Epithelial cell of esophagus (primary cell): ENCODE measurements at regions not wholly inside any gene's neighbourhood (a gene's known extent, or its start where the extent isn't known, plus 50 kb on each side); places are given as distances from the start of the nearest gene placed in this dataset.
"Not testable (repeated sequence)": the region's sequence is repeated elsewhere in the genome, so short reads cannot be mapped to it uniquely, and the experiment has no call there.

ENCODE experiments used
- DNase-seq: peaks from one replicate; pipeline ENCODE4 v3.0.0; 2010; ENCODE audit warnings: low read depth
- H3K4me3 ChIP-seq: 2 replicates; pipeline ENCODE4 v1.5.1; 2011; ENCODE audit warnings: mild to moderate bottlenecking, low read length, control low read depth
- CTCF ChIP-seq: IDR thresholded peaks from 2 replicates; pipeline ENCODE4 v1.5.1; 2011; ENCODE audit warnings: low read depth, mild to moderate bottlenecking, low read length, control low read depth, inconsistent platforms; ENCODE audit not compliant: insufficient read depth; ENCODE audit errors: missing control alignments

- no peak for TF ChIP-seq CTCF
- no peak for DNase-seq
- H3K4me3 ChIP-seq = no peak overlapping the region
Measured at GRCh38 chr7:115319541-115319940, 397.6 kb downstream of the MDFIC start.

- DNase-seq = peak; percentile 41
- not testable (repeated sequence) for H3K4me3 ChIP-seq
Measured at GRCh38 chr7:115310316-115310715, 388.4 kb downstream of the MDFIC start.

GRCh38 chr7:115306586-115306985 lies 384.7 kb downstream of the MDFIC start:
- DNase-seq = no peak
- no peak for TF ChIP-seq CTCF
- H3K4me3 ChIP-seq = no peak overlapping the region

- no peak overlapping the region for H3K4me3 ChIP-seq
- TF ChIP-seq CTCF = no peak
- peak; percentile 52 for DNase-seq
Measured at GRCh38 chr7:115300231-115300870, 378.5 kb downstream of the MDFIC start.

GRCh38 chr7:115299397-115300037 lies 377.6 kb downstream of the MDFIC start:
- no peak overlapping the region for H3K4me3 ChIP-seq
- DNase-seq = no peak
- TF ChIP-seq CTCF = no peak

- H3K4me3 ChIP-seq = no peak overlapping the region
- peak; percentile 96 for DNase-seq
- no peak for TF ChIP-seq CTCF
Measured at GRCh38 chr7:115297656-115298055, 375.8 kb downstream of the MDFIC start.

- DNase-seq = peak; percentile 27
- TF ChIP-seq CTCF = no peak
- H3K4me3 ChIP-seq = no peak overlapping the region
Measured at GRCh38 chr7:115293628-115294240, 371.8 kb downstream of the MDFIC start.
